ENCODE measurements at regions not wholly inside any gene's neighbourhood (a gene's known extent, or its start where the extent isn't known, plus 50 kb on each side); places are given as distances from the start of the nearest gene placed in this dataset.

DNA sequence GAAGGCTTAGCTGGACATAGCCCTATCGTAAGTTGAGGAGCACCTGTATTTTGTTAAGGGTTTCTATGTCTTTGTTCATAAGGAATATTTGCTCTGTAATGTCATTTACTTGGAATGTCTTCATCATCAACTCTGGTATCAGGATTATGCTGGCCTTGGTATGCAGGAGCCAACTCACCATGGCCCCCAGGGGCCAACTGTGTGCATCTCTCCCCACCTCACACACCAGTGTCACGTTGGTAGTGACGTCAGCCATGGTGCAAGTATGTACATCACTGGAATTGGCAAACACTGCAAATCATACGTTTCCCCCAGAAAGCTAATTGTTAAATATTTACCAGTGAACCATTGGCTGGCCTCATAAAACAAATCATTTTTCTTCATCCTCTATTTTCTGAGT is 70.8 kb downstream of the YTHDF1 start:
- ChIA-PET CTCF (no interaction called here), POLR2A (no interaction called here)
- Mint-ChIP-seq H3K4me3 (no peak overlapping the region), H3K9me3 (peaks cover 0 to 24% (median 15%) of the 10 kb centered on the region in 11 donors), H3K36me3 (peaks cover 0 to 8% (median 3%) of the 10 kb centered on the region in 5 donors), H3K4me1 (no peaks in the 10 kb centered on the region), H3K27ac (no peak overlapping the region), H3K27me3 (peaks cover 18 to 53% (median 52%) of the 10 kb centered on the region in 5 donors)
- no peak overlapping the region for H3K4me3 ChIP-seq (ENCODE audit: low read length)
- H3K4me1 ChIP-seq (ENCODE audit: control insufficient read depth in 2 of 2, insufficient read depth in 2 of 2, low read length in 2 of 2): no peaks in the 10 kb centered on the region
- intact Hi-C loops (cut with micrococcal nuclease): no loop called here
- ATAC-seq (no peak), DNase-seq (no peak)
- H3K27ac ChIP-seq (ENCODE audit: low read depth, low read length): no peak overlapping the region
- H3K36me3 ChIP-seq (ENCODE audit: control insufficient read depth in 2 of 3, insufficient read depth in 3 of 3, low read length in 3 of 3): no peaks in the 10 kb centered on the region
- peaks cover 0 to 6% (median 5%) of the 10 kb centered on the region in 3 experiments for H3K9me3 ChIP-seq (ENCODE audit: control insufficient read depth in 2 of 3, low read length in 3 of 3)
- H3K27me3 ChIP-seq (ENCODE audit: control insufficient read depth in 2 of 2, insufficient read depth in 2 of 2, low read length in 2 of 2): no peaks in the 10 kb centered on the region

DNA sequence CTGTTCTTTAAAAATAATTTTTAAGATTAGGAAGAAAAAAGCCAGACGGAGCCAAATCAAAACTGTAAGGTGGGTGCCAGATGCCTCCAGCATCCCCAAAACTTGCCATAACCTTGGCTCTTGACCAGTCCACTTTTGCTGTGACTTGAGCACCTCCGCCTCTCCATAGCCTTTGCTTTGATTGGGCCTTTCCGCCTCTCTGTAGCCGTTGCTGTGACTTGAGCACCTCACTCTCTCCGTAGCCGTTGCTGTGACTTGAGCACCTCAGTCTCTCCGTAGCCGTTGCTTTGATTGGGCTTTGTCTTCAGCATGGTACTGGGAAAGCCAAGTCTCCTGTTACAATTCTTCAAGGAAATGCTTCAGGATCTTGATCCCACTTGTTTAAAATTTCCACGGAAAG is 73.0 kb downstream of the YTHDF1 start:
- peaks cover 0 to under 1% (median 0%) of the 10 kb centered on the region in 5 donors for H3K36me3 Mint-ChIP-seq
- POLR2A ChIA-PET: no interaction called here
- peaks cover 15 to 46% (median 41%) of the 10 kb centered on the region in 5 donors for H3K27me3 Mint-ChIP-seq

GRCh38 chr20:63141531-63141930 is 74.4 kb downstream of the YTHDF1 start:
- POLR2A ChIA-PET: no interaction called here
- no peaks in the 10 kb centered on the region for H3K36me3 Mint-ChIP-seq
- Histone ChIP-seq H3K9me3 (ENCODE audit: control insufficient read depth in 2 of 3, low read length in 3 of 3) (no peaks in the 10 kb centered on the region), H3K27me3 (ENCODE audit: control insufficient read depth in 2 of 2, insufficient read depth in 2 of 2, low read length in 2 of 2) (no peaks in the 10 kb centered on the region), H3K4me1 (ENCODE audit: control insufficient read depth in 2 of 2, insufficient read depth in 2 of 2, low read length in 2 of 2) (no peaks in the 10 kb centered on the region), H3K27ac (ENCODE audit: low read depth, low read length) (no peak overlapping the region), H3K36me3 (ENCODE audit: control insufficient read depth in 2 of 3, insufficient read depth in 3 of 3, low read length in 3 of 3) (no peaks in the 10 kb centered on the region), H3K4me3 (ENCODE audit: low read length) (no peak overlapping the region)
- H3K4me1 Mint-ChIP-seq: no peaks in the 10 kb centered on the region
- CTCF ChIA-PET: no interaction called here
- intact Hi-C loops (cut with micrococcal nuclease): no loop called here
- no peaks in the 10 kb centered on the region for H3K9me3 Mint-ChIP-seq
- H3K27me3 Mint-ChIP-seq: peaks cover 9 to 40% (median 29%) of the 10 kb centered on the region in 5 donors
- DNase-seq (no peak), ATAC-seq (no peak)
- H3K4me3 Mint-ChIP-seq: no peak overlapping the region
- H3K27ac Mint-ChIP-seq: no peak overlapping the region

More for the DNA sequence above, 73.0 kb downstream of the YTHDF1 start:
- Histone ChIP-seq H3K4me1 (ENCODE audit: control insufficient read depth in 2 of 2, insufficient read depth in 2 of 2, low read length in 2 of 2) (no peaks in the 10 kb centered on the region), H3K4me3 (ENCODE audit: low read length) (no peak overlapping the region), H3K36me3 (ENCODE audit: control insufficient read depth in 2 of 3, insufficient read depth in 3 of 3, low read length in 3 of 3) (no peaks in the 10 kb centered on the region), H3K9me3 (ENCODE audit: control insufficient read depth in 2 of 3, low read length in 3 of 3) (peaks cover 0 to under 1% (median 0%) of the 10 kb centered on the region in 3 experiments), H3K27ac (ENCODE audit: low read depth, low read length) (no peak overlapping the region), H3K27me3 (ENCODE audit: control insufficient read depth in 2 of 2, insufficient read depth in 2 of 2, low read length in 2 of 2) (no peaks in the 10 kb centered on the region)
- CTCF ChIA-PET: interaction anchor here (0.7 kb wide), 1 partner anchor 134 kb away, joined by 6 read pairs; no protein-coding TSS in a partner anchor
- DNase-seq: no peak
- Mint-ChIP-seq H3K4me3 (peak overlapping the region in 1 of 10 donors; percentile 4), H3K4me1 (no peaks in the 10 kb centered on the region), H3K27ac (no peak overlapping the region), H3K9me3 (peaks cover 0 to 9% (median 6%) of the 10 kb centered on the region in 11 donors)
- ATAC-seq: no peak
- intact Hi-C loops (cut with micrococcal nuclease): no loop called here

DNA sequence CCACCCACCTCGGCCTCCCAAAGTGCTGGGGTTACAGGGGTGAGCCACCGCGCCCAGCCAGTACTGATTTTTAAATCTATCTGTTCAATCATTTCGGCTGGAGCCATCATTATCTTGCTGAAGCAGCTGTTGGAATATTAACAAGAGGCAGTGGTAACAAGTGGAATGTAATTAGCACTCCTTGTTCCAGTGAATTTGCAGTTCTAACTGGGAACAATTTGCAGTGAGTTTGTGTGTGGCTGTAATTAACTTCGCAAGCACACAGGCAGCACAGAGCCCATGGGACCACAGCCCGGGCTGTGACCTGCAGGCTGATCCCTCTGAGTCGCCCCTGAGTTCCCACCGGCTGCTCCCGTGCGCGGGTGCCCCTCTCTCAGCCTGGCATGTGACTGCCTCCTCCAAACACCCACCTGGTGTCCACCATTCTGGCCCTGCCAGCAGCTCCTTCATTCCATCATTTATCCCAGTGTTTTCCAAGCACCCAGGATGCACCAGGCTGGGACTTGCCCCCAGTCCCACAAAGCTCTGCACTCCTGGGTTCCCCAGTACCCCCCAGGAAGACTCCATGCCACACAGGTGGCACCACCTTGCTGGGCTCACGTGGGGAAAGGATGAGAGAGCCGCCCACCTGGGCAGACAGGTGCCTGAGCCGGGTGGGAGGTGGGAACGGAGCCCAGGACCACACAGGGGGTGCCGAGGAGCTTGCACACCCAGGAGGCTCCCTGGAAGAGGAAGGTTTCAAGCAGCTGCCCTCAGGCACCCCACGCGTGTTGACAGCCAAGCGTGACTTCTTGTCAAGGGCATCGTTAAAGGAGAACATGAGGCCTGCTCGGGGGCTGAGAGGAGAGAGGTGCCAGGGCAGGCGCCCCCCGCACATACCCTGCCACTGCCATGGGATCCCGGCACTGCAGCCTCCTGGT is 75.2 kb downstream of the YTHDF1 start:
- no peak for DNase-seq
- Mint-ChIP-seq H3K4me3 (no peak overlapping the region), H3K27me3 (peaks cover 7 to 40% (median 26%) of the 10 kb centered on the region in 5 donors), H3K9me3 (no peaks in the 10 kb centered on the region), H3K4me1 (no peaks in the 10 kb centered on the region), H3K27ac (no peak overlapping the region), H3K36me3 (no peaks in the 10 kb centered on the region)
- ATAC-seq: no peak
- Histone ChIP-seq H3K27me3 (ENCODE audit: control insufficient read depth in 2 of 2, insufficient read depth in 2 of 2, low read length in 2 of 2) (no peaks in the 10 kb centered on the region), H3K27ac (ENCODE audit: low read depth, low read length) (no peak overlapping the region), H3K4me1 (ENCODE audit: control insufficient read depth in 2 of 2, insufficient read depth in 2 of 2, low read length in 2 of 2) (no peaks in the 10 kb centered on the region), H3K4me3 (ENCODE audit: low read length) (no peak overlapping the region), H3K9me3 (ENCODE audit: control insufficient read depth in 2 of 3, low read length in 3 of 3) (no peaks in the 10 kb centered on the region), H3K36me3 (ENCODE audit: control insufficient read depth in 2 of 3, insufficient read depth in 3 of 3, low read length in 3 of 3) (no peaks in the 10 kb centered on the region)
- intact Hi-C loops (cut with micrococcal nuclease): no loop called here
- CTCF ChIA-PET: no interaction called here
- POLR2A ChIA-PET: no interaction called here

GRCh38 chr20:63139837-63140236 is 76.1 kb downstream of the YTHDF1 start:
- intact Hi-C loops (cut with micrococcal nuclease): no loop called here
- H3K4me1 Mint-ChIP-seq: no peaks in the 10 kb centered on the region
- ChIA-PET POLR2A (no interaction called here), CTCF (interaction anchor here (0.6 kb wide), 1 partner anchor 83 kb away, joined by 3 read pairs; no protein-coding TSS in a partner anchor)
- no peaks in the 10 kb centered on the region for H3K36me3 ChIP-seq (ENCODE audit: control insufficient read depth in 2 of 3, insufficient read depth in 3 of 3, low read length in 3 of 3)
- peaks cover 0 to 34% (median 21%) of the 10 kb centered on the region in 5 donors for H3K27me3 Mint-ChIP-seq
- no peak overlapping the region for H3K4me3 Mint-ChIP-seq
- no peak overlapping the region for H3K4me3 ChIP-seq (ENCODE audit: low read length)
- no peak for DNase-seq
- H3K9me3 Mint-ChIP-seq: no peaks in the 10 kb centered on the region
- no peaks in the 10 kb centered on the region for H3K4me1 ChIP-seq (ENCODE audit: control insufficient read depth in 2 of 2, insufficient read depth in 2 of 2, low read length in 2 of 2)
- H3K27me3 ChIP-seq (ENCODE audit: control insufficient read depth in 2 of 2, insufficient read depth in 2 of 2, low read length in 2 of 2): no peaks in the 10 kb centered on the region
- no peak overlapping the region for H3K27ac Mint-ChIP-seq
- no peak overlapping the region for H3K27ac ChIP-seq (ENCODE audit: low read depth, low read length)
- H3K9me3 ChIP-seq (ENCODE audit: control insufficient read depth in 2 of 3, low read length in 3 of 3): no peaks in the 10 kb centered on the region
- no peaks in the 10 kb centered on the region for H3K36me3 Mint-ChIP-seq
- ATAC-seq: no peak

- no peaks in the 10 kb centered on the region for H3K27me3 ChIP-seq (ENCODE audit: control insufficient read depth in 2 of 2, insufficient read depth in 2 of 2, low read length in 2 of 2)
- CTCF ChIA-PET: interaction anchor here (0.6 kb wide), 1 partner anchor 84 kb away, joined by 3 read pairs; no protein-coding TSS in a partner anchor
- no peaks in the 10 kb centered on the region for H3K4me1 ChIP-seq (ENCODE audit: control insufficient read depth in 2 of 2, insufficient read depth in 2 of 2, low read length in 2 of 2)
- Mint-ChIP-seq H3K27ac (no peak overlapping the region), H3K9me3 (no peaks in the 10 kb centered on the region), H3K27me3 (peaks cover 0 to 34% (median 19%) of the 10 kb centered on the region in 5 donors), H3K36me3 (no peaks in the 10 kb centered on the region), H3K4me1 (no peaks in the 10 kb centered on the region), H3K4me3 (no peak overlapping the region)
- H3K4me3 ChIP-seq (ENCODE audit: low read length): no peak overlapping the region
- no peaks in the 10 kb centered on the region for H3K36me3 ChIP-seq (ENCODE audit: control insufficient read depth in 2 of 3, insufficient read depth in 3 of 3, low read length in 3 of 3)
- intact Hi-C loops (cut with micrococcal nuclease): no loop called here
- no peak overlapping the region for H3K27ac ChIP-seq (ENCODE audit: low read depth, low read length)
- DNase-seq: no peak
- ATAC-seq: no peak
- no peaks in the 10 kb centered on the region for H3K9me3 ChIP-seq (ENCODE audit: control insufficient read depth in 2 of 3, low read length in 3 of 3)
- POLR2A ChIA-PET: no interaction called here
These were observed 76.6 kb downstream of the YTHDF1 start for GRCh38 chr20:63139356-63139755.

Data from naive thymus-derived CD4-positive, alpha-beta T cell (primary cell).